ENCODE measurements at regions not wholly inside any gene's neighbourhood (a gene's known extent, or its start where the extent isn't known, plus 50 kb on each side); places are given as distances from the start of the nearest gene placed in this dataset.

DNA sequence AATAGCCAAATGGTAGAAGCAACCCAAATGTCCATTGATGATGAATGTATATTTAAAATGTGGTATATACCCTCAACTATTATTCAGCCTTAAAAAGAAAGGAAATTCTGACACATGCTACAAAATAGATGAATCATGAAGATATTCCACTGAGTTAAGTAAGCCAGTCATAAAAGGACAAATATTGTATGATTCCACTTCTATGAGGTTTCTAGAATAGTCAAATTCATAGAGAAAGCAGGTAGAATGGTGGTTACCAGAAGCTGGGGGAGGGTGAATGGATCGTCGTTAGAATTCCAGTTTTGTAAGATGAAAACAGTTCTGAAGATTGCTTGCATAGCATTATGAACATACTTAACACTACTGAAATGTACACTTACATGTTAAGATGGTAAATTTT, 214.3 kb upstream of the MYLIP start:
- no peak for TF ChIP-seq POLR2A (IDR thresholded peaks at IDR 0.05)
- TF ChIP-seq, protein P1, sequence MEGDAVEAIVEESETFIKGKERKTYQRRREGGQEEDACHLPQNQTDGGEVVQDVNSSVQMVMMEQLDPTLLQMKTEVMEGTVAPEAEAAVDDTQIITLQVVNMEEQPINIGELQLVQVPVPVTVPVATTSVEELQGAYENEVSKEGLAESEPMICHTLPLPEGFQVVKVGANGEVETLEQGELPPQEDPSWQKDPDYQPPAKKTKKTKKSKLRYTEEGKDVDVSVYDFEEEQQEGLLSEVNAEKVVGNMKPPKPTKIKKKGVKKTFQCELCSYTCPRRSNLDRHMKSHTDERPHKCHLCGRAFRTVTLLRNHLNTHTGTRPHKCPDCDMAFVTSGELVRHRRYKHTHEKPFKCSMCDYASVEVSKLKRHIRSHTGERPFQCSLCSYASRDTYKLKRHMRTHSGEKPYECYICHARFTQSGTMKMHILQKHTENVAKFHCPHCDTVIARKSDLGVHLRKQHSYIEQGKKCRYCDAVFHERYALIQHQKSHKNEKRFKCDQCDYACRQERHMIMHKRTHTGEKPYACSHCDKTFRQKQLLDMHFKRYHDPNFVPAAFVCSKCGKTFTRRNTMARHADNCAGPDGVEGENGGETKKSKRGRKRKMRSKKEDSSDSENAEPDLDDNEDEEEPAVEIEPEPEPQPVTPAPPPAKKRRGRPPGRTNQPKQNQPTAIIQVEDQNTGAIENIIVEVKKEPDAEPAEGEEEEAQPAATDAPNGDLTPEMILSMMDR (IDR thresholded peaks at IDR 0.05): no peak

Measured in ovary (tissue), 3 donors.